DMS153 (cell line): ENCODE measurements at regions not wholly inside any gene's neighbourhood (a gene's known extent, or its start where the extent isn't known, plus 50 kb on each side); places are given as distances from the start of the nearest gene placed in this dataset.

ENCODE experiments used
- DNase-seq: peaks from one replicate; lab custom pipeline; 2025; lab: John Stamatoyannopoulos, UW

GRCh38 chr13:21822029-21822428 is 151.2 kb downstream of the FGF9 start:
- DNase-seq: peak; percentile 31

DNA sequence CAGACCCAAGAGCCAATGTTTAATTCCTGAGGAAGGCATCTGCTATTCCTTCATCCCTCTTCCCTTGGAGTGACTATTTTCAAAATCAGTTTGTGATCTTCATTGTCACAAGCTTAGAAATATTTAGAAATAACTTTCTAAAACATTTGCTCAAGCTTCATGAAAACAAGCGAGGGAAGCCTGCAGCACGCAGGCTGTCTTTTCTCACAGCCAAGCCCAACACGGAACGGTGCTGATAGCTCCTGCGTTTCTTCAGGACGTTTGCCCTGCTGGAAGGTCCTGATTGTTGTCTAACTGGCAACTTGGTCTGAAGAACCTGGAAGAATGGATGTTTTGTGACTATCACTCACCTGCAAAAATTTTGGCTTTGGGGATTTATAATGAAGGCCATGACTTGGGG is 152.5 kb downstream of the FGF9 start:
- no peak for DNase-seq

GRCh38 chr13:21823949-21824348 is 153.1 kb downstream of the FGF9 start:
- no peak for DNase-seq

DNA sequence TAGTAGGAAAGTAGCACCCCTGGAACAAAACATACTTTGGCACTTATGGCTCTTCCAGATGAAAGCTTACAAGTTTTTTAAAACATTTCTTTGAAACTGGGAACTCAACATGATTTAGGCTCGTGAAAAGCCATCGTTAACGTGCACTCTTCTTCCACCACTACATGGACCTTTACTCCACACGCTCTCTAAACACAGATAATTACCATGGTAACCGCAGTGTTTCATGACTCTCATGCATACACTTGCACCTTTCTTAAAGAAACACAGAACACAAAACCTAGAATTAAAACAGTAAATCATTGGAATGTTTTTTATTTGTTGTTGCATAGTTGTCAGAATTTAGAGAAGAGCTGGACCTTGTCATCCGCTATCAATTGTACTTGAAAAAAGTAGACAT is 154.3 kb downstream of the FGF9 start:
- DNase-seq: no peak

DNA sequence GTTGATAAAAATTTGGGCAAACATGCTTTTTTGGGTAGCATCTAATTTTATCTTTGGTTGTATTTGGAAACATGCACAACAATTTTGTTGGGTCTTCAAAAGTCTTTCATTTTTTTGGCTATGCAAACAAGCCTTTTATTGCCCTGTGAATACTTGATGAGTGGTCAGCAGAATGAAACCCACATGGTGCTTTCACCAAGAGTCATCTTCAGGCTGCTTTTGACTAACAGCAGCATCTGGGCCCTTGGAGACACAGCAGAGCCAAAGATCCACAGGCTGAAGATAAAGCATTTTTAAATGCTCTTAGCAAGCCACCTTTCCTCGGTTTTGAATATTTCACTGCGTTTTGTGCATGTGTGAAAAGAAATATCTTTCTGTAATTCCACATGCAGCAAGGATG is 154.9 kb downstream of the FGF9 start:
- DNase-seq: no peak

GRCh38 chr13:21826214-21827015 is 155.5 kb downstream of the FGF9 start:
- no peak for DNase-seq

DNA sequence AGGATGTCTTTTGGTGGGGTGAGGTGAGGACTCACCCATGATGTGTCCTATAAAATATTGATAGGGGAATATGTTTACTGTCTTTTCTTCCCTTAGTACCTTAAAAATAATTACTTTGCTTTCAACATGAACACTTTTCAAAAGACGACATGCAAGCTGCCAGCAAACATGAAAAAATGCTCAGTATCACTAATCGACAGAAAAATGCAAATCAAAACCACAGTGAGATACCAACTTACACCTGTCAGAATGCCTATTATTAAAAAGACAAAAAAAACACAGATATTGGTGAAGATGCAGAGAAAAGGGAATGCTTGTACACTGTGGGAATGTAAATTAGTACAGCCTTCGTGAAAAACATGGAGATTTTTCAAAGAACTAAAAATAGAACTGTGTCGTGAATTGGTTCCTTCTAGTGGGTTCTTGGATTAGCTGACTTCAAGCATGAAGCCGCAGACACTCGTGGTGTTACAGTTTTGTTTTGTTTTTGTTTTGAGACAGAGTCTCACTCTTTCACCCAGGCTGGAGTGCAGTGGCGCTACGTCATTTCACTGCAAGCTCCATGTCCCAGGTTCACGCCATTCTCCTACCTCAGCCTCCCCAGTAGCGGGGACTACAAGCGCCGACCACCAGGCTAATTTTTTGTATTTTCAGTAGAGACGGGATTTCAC is 160.9 kb downstream of the FGF9 start:
- no peak for DNase-seq

GRCh38 chr13:21833921-21834320 is 163.0 kb downstream of the FGF9 start:
- DNase-seq: no peak

DNA sequence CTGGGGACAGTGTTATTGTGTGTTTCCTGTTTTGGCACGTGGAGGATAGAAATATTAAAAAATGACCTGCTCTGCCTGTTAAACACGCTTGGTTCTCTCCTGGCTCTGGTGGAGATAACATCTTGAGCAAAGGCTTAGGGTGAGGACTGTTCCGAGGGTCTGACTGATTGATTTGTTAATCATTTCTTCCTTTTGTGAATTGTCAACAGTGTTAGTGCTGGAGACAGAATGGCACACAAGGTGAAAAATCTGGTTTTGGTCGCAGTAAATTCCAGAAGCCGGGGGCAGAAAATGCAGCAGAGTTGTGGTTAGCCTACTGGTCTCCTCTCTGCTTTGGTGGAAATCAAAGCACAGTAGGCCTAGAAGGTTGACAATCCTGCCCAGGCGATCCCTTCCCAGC is 163.6 kb downstream of the FGF9 start:
- DNase-seq: no peak

DNA sequence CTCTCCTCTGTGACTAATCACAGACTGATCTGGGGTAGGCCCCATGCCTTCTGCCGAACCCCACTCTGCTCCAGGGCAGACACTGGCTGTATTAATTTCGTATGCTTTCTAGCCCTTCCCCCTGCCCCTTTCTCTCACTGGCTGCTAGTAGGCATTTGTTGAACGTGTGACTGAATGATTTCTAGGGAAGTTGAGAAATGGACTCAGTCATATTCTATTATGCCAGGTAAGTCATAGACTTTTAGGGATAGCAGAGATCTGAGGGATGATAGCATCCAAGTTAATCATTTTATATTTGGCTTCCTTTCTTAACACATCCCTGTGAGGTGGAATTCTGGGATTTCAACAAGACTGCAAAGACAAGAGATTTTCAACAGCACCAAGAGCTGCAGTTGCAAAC is 166.4 kb downstream of the FGF9 start:
- no peak for DNase-seq

GRCh38 chr13:21837841-21838551 is 167.1 kb downstream of the FGF9 start:
- peak; percentile 29 for DNase-seq

DNA sequence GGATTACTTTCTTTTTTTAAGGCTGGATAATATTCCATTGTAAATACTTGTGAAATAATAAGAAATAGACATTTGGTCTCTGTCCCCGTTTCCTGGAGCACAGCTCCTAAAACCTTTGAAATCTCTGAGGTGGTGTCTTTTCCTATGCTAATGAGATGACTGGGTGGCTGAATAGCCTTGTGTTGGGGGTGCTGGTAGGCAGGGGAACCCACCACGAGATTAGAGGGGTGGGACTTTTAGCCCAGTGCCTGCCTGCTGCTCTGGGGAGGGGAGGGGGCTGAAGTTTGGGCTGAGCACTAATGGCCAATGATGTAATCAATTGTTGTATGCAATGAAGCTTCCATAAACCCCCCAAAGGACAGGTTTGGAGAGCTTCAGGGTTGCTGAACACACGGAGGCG is 175.7 kb downstream of the FGF9 start:
- no peak for DNase-seq

- DNase-seq: peak; percentile 48
Observed at GRCh38 chr13:21849323-21849722, 178.4 kb downstream of the FGF9 start.

- no peak for DNase-seq
Observed at GRCh38 chr13:21850013-21851006, 179.4 kb downstream of the FGF9 start.

GRCh38 chr13:21852043-21852442 is 181.2 kb downstream of the FGF9 start:
- no peak for DNase-seq

DNA sequence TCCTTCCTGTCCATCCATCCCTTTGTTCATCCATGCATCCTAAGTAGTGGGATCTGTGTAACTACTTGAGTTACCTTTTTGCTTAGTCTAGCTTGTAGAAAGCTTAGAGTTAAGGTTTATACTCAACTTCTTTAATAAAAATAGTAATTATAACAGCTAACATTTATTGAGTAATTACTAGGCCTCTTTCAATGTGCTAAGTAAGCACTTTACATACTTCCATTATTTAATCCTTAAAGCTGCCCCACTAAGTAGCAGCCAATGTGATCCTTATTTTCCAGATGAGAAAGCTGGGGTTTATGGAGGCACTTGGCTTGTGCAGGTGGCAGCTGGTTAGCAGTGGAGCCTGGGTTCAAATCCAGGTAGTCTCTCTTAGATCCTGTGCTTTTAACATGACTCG is 182.9 kb downstream of the FGF9 start:
- DNase-seq: no peak

DNA sequence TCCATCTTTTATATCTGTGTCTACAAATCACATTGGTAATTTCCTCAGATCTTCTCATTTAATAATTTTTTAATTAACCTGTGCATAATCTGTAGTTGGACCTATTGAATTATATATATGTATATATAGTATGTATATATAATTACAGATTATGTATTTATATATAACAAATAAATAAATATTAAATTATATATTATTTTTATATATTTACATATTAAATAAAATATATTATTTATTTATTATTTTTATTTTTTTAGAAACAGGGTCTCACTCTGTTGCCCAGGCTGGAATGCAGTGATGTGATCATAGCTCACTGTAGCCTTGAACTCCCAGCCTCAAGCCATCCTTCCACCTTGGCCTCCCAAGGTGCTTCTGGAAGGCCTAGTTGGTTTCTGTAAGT is 197.9 kb downstream of the FGF9 start:
- no peak for DNase-seq

GRCh38 chr13:21871382-21871781 is 200.5 kb downstream of the FGF9 start:
- DNase-seq: no peak

DNA sequence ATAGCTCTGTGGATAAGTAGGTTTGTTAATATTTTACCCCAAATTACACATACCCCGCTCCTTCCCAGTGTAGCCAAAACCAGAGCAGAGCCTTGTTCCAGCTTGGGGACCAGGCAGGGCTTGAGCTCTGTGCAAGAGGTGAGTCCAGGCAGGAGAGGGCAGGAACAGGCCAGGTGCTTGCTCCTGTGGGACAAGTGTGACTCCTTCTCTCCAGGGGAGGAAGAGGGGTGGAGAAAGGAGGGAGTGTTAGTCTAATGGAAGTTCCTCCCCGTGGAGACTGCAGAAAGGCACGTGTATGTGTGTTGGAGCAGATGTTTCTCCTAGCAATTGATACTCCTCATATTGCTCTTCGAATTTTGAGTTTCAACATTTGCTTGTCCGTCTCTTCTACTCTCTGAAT is 201.0 kb downstream of the FGF9 start:
- DNase-seq: no peak

DNA sequence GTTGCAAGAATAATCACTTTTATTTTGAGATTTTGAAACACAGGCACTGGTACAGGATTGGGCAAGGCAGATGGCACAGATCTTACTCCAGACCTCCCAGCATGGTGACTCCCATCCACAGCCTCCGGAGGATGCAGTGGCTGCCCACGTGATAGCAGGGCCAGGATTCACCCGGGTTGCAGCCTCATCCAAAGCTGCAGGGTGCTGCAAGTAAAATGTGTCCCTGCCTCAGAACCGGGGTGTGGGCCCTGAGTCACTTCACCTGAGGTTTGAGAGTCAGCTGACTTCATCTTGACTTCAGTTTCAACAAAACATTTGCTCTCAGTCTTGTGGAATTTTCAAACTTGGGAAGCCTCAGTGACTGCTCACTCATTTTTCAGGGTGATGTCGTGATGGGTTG is 201.9 kb downstream of the FGF9 start:
- DNase-seq: no peak

DNA sequence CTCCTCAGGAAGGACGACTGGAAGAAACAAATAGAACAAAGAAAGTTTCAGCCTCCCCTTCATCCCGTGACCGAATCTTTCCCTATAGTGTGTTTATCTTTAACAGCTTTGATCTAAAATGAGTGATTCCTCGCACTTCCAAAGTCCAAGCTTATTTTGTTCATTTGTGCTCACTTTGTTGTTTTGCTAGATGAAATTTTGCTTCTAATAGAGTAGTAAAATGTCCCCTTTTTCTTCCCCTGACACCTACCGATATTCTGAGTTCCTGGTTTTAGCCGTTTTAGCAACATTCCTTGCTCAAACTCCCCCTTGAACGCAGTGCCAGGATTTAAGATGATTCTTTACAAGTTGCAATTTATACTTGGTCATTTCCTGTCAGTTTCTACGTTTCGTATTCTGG is 204.2 kb downstream of the FGF9 start:
- DNase-seq: no peak
